SK-N-MC (cell line): ENCODE measurements at regions not wholly inside any gene's neighbourhood (a gene's known extent, or its start where the extent isn't known, plus 50 kb on each side); places are given as distances from the start of the nearest gene placed in this dataset.
"Not testable (repeated sequence)": the region's sequence is repeated elsewhere in the genome, so short reads cannot be mapped to it uniquely, and the experiment has no call there.

Experiments
- DNase-seq: peaks from one replicate; pipeline ENCODE4 v3.0.0-alpha.2; 2011; ENCODE audit warnings: low read depth, low spot score
- H3K27ac ChIP-seq: fragments of 200-600 bp; sonication (generic); 2 replicates; pipeline ENCODE4 v1.5.1; 2016; ENCODE audit warnings: mixed run types
- H3K36me3 ChIP-seq: fragments of 200-600 bp; sonication (generic); 2 replicates; pipeline ENCODE4 v1.6.1; 2017; ENCODE audit warnings: antibody characterized with exemption, low read length, mixed read lengths; ENCODE audit not compliant: insufficient read depth
- H3K4me3 ChIP-seq: fragments of 200-600 bp; sonication (generic); 2 replicates; pipeline ENCODE4 v1.5.1; 2016
- H3K9ac ChIP-seq: fragments of 200-600 bp; sonication (generic); 2 replicates; pipeline ENCODE4 v1.8.0; 2017; ENCODE audit warnings: mixed run types, mixed read lengths; ENCODE audit not compliant: insufficient read length
- H3K9me3 ChIP-seq: fragments of 200-600 bp; sonication (generic); 2 replicates; pipeline ENCODE4 v1.6.1; 2017; ENCODE audit warnings: low read depth, mild to moderate bottlenecking, antibody characterized with exemption, low read length, moderate library complexity, mixed read lengths
- EZH2 ChIP-seq: fragments of 200-600 bp; sonication (generic); IDR thresholded peaks from one replicate; pipeline ENCODE4 v1.6.1; 2017; ENCODE audit warnings: antibody characterized with exemption
- FOXP2 ChIP-seq: optimal IDR thresholded peaks from 2 replicates; pipeline ENCODE3; 2011; ENCODE audit warnings: mild to moderate bottlenecking, moderate library complexity; ENCODE audit not compliant: insufficient read depth; ENCODE audit errors: extremely low read length, control extremely low read depth
- POLR2AphosphoS5 ChIP-seq: IDR thresholded peaks from 2 replicates; pipeline ENCODE4 v1.6.1; 2012; ENCODE audit warnings: mild to moderate bottlenecking, low read depth, low read length, borderline replicate concordance

- Histone ChIP-seq H3K9me3 (no peaks in the 10 kb centered on the region), H3K27ac (no peak overlapping the region), H3K9ac (no peak overlapping the region), H3K36me3 (no peaks in the 10 kb centered on the region), H3K4me3 (no peak overlapping the region)
- DNase-seq: no peak
- no peak for TF ChIP-seq FOXP2
- no peak for TF ChIP-seq EZH2
Measured at GRCh38 chrX:68985135-68985755, 156.4 kb downstream of the EFNB1 start.

- no peak overlapping the region for H3K9ac ChIP-seq
- no peaks in the 10 kb centered on the region for H3K9me3 ChIP-seq
- TF ChIP-seq POLR2AphosphoS5 (no peak), EZH2 (no peak), FOXP2 (no peak)
- no peak for DNase-seq
- no peaks in the 10 kb centered on the region for H3K36me3 ChIP-seq
- H3K4me3 ChIP-seq: no peak overlapping the region
- H3K27ac ChIP-seq: no peak overlapping the region
Measured at GRCh38 chrX:68983004-68983857, 154.4 kb downstream of the EFNB1 start.

- DNase-seq: no peak
- Histone ChIP-seq H3K27ac (no peak overlapping the region), H3K9ac (no peak overlapping the region), H3K9me3 (no peaks in the 10 kb centered on the region), H3K4me3 (no peak overlapping the region), H3K36me3 (no peaks in the 10 kb centered on the region)
- TF ChIP-seq EZH2 (no peak), POLR2AphosphoS5 (no peak), FOXP2 (no peak)
Measured at GRCh38 chrX:68982476-68982875, 153.7 kb downstream of the EFNB1 start.

- no peak overlapping the region for H3K9ac ChIP-seq
- TF ChIP-seq EZH2 (no peak), POLR2AphosphoS5 (no peak), FOXP2 (no peak)
- DNase-seq: no peak
- no peak overlapping the region for H3K27ac ChIP-seq
- no peaks in the 10 kb centered on the region for H3K36me3 ChIP-seq
- H3K9me3 ChIP-seq: no peaks in the 10 kb centered on the region
- no peak overlapping the region for H3K4me3 ChIP-seq
Measured at GRCh38 chrX:68980906-68981616, 152.2 kb downstream of the EFNB1 start.

- H3K9me3 ChIP-seq: no peaks in the 10 kb centered on the region; the same call in 1 of the 2 replicates
- H3K9ac ChIP-seq: no peak overlapping the region
- no peak overlapping the region for H3K4me3 ChIP-seq
- H3K27ac ChIP-seq: no peak overlapping the region
- no peaks in the 10 kb centered on the region for H3K36me3 ChIP-seq
- no peak for DNase-seq
- TF ChIP-seq POLR2AphosphoS5 (no peak), EZH2 (no peak), FOXP2 (no peak)
Measured at GRCh38 chrX:68978655-68979054, 149.8 kb downstream of the EFNB1 start.

GRCh38 chrX:68978255-68978654, 149.4 kb downstream of the EFNB1 start:
- TF ChIP-seq EZH2: no peak
- H3K9ac ChIP-seq: no peak overlapping the region
- H3K4me3 ChIP-seq: no peak overlapping the region
- H3K9me3 ChIP-seq: no peaks in the 10 kb centered on the region; the same call in 1 of the 2 replicates
- H3K27ac ChIP-seq: no peak overlapping the region
- DNase-seq: no peak
- H3K36me3 ChIP-seq: no peaks in the 10 kb centered on the region

- Histone ChIP-seq H3K9me3 (no peaks in the 10 kb centered on the region), H3K4me3 (no peak overlapping the region), H3K27ac (no peak overlapping the region), H3K9ac (no peak overlapping the region), H3K36me3 (no peaks in the 10 kb centered on the region)
- TF ChIP-seq FOXP2: no peak
- no peak for TF ChIP-seq EZH2
- no peak for DNase-seq
Measured at GRCh38 chrX:68953331-68953730, 124.5 kb downstream of the EFNB1 start.

GRCh38 chrX:68951942-68952619, 123.3 kb downstream of the EFNB1 start:
- DNase-seq, H3K9ac ChIP-seq, H3K36me3 ChIP-seq, H3K27ac ChIP-seq, H3K9me3 ChIP-seq, H3K4me3 ChIP-seq: not testable (repeated sequence)
